HepG2 (cell line): ENCODE measurements at regions not wholly inside any gene's neighbourhood (a gene's known extent, or its start where the extent isn't known, plus 50 kb on each side); places are given as distances from the start of the nearest gene placed in this dataset.

Source experiments
- ATAC-seq: fragments of 200-7000 bp; cut with Tn5 transposase; 3 replicates; pipeline ENCODE4 v1.9.1; 2020; ENCODE audit warnings: mild to moderate bottlenecking, moderate library complexity
- BruUV-seq: library from RNA; stranded (reverse); fragments of 400-500 nt; replicated peaks from 2 replicates; lab custom pipeline; 2021; lab: Mats Ljungman, UMichigan
- CTCF ChIA-PET: fragments of 300-600 bp; formaldehyde crosslinking; extraction: SDS; loops from one replicate; lab custom pipeline; 2021; ENCODE audit warnings: low total read pairs, inconsistent platforms, low intra/inter-chr PET ratio; lab: Yijun Ruan, JAX
- POLR2A ChIA-PET: fragments of 350-600 bp; sonication (Branson Sonifier 250); formaldehyde crosslinking; loops from one replicate; lab custom pipeline; 2020; ENCODE audit warnings: antibody characterized with exemption, inconsistent platforms; lab: Yijun Ruan, JAX
- DNase-seq: peaks from one replicate; pipeline ENCODE4 v3.0.0-alpha.2; 2015; ENCODE audit warnings: low spot score
- FAIRE-seq: peaks from 3 replicates; lab custom pipeline; 2011; peaks lifted over from hg19 to GRCh38; lab: Jason Lieb, UNC
- H2AFZ ChIP-seq: one replicate; pipeline ENCODE4 v1.6.1; 2011; ENCODE audit warnings: low read length, inconsistent platforms
- H3K27ac ChIP-seq: fragments of 300-600 bp; 3 replicates; pipeline ENCODE4 v1.8.0; 2011; ENCODE audit warnings: mixed run types, mild to moderate bottlenecking, mixed read lengths, low read length, inconsistent platforms; ENCODE audit not compliant: insufficient read depth; ENCODE audit errors: extremely low read length
- H3K27me3 ChIP-seq, 2 experiments: fragments of 200-600 bp in 1 of 2; 2 replicates in 1 of 2; 3 replicates in 1 of 2; pipeline versions ENCODE4 v1.6.0 to v1.8.0; 2011; ENCODE audit warnings: low read length in 2 of 2, mild to moderate bottlenecking in 2 of 2, moderate library complexity in 2 of 2, inconsistent platforms in 1 of 2; ENCODE audit not compliant: insufficient read depth in 2 of 2, control insufficient read depth in 1 of 2
- H3K36me3 ChIP-seq, 2 experiments: fragments of 200-600 bp in 1 of 2; replicated peaks in 1 of 2; 2 replicates in 1 of 2; 3 replicates in 1 of 2; pipeline versions ENCODE4 v1.5.1 to v1.8.0; 2011; ENCODE audit warnings: low read length in 2 of 2, inconsistent platforms in 1 of 2; ENCODE audit not compliant: insufficient read depth in 2 of 2, control insufficient read depth in 1 of 2
- H3K4me1 ChIP-seq: 2 replicates; pipeline ENCODE4 v1.5.1; 2012; ENCODE audit warnings: low read length, inconsistent platforms; ENCODE audit not compliant: insufficient read depth
- H3K4me2 ChIP-seq: 2 replicates; pipeline ENCODE4 v1.6.0; 2011; ENCODE audit warnings: low read depth, low read length, inconsistent platforms
- H3K4me3 ChIP-seq, 3 experiments: fragments of 200-600 bp in 1 of 3; sonication (generic), shearing (Covaris generic) in 1 of 3; replicated peaks in 1 of 3; 2 replicates each; pipeline ENCODE4 v1.5.1; 2011 to 2016; ENCODE audit warnings: low read length in 3 of 3, inconsistent platforms in 2 of 3, low read depth in 2 of 3, mild to moderate bottlenecking in 2 of 3, control low read depth in 1 of 3, mixed read lengths in 1 of 3; ENCODE audit not compliant: insufficient read depth in 1 of 3
- H3K79me2 ChIP-seq: one replicate; pipeline ENCODE4 v1.6.1; 2011; ENCODE audit warnings: low read length, inconsistent platforms; ENCODE audit not compliant: insufficient read depth
- H3K9ac ChIP-seq: 2 replicates; pipeline ENCODE4 v1.6.0; 2011; ENCODE audit warnings: mild to moderate bottlenecking, low read depth, low read length, inconsistent platforms; ENCODE audit not compliant: insufficient read depth
- H3K9me3 ChIP-seq: 2 replicates; pipeline ENCODE4 v1.5.1; 2012; ENCODE audit warnings: mild to moderate bottlenecking, low read length
- H4K20me1 ChIP-seq: 2 replicates; pipeline ENCODE4 v1.6.0; 2011; ENCODE audit warnings: inconsistent platforms, mild to moderate bottlenecking, low read length, moderate library complexity; ENCODE audit not compliant: insufficient read depth
- ARHGAP35 ChIP-seq: sonication (generic); formaldehyde crosslinking; IDR thresholded peaks from 2 replicates; pipeline ENCODE4 v1.9.0; 2022; ENCODE audit warnings: mild to moderate bottlenecking, inconsistent platforms, moderate library complexity, missing genetic modification reagents, borderline replicate concordance
- CENPT ChIP-seq: sonication (generic); formaldehyde crosslinking; IDR thresholded peaks from 2 replicates; pipeline ENCODE4 v1.8.0; 2022; ENCODE audit warnings: low read depth, mild to moderate bottlenecking, moderate library complexity, missing genetic modification reagents
- FOXJ3 ChIP-seq: sonication (generic); formaldehyde crosslinking; IDR thresholded peaks from 2 replicates; pipeline ENCODE4 v1.4.0; 2020; ENCODE audit warnings: missing genetic modification reagents, mild to moderate bottlenecking, borderline replicate concordance
- MAZ ChIP-seq, 2 experiments: sonication (generic) in 1 of 2; formaldehyde crosslinking in 1 of 2; IDR thresholded peaks; 2 replicates each; pipeline versions ENCODE4 v1.5.0 to v1.6.1; 2012 to 2020; ENCODE audit warnings: low read depth in 2 of 2, mild to moderate bottlenecking in 2 of 2, borderline replicate concordance in 1 of 2, improper control_type of control experiment in 1 of 2, low read length in 1 of 2, missing genetic modification reagents in 1 of 2, moderate library complexity in 1 of 2
- ZNF138 ChIP-seq: sonication (generic); formaldehyde crosslinking; IDR thresholded peaks from 2 replicates; pipeline ENCODE4 v1.5.0; 2020; ENCODE audit warnings: mild to moderate bottlenecking, low read depth, missing genetic modification reagents
- ZNF350 ChIP-seq: sonication (generic); formaldehyde crosslinking; IDR thresholded peaks from 2 replicates; pipeline ENCODE4 v1.4.0; 2020; ENCODE audit warnings: mild to moderate bottlenecking, low read depth, missing genetic modification reagents, borderline replicate concordance
- ZNF576 ChIP-seq: sonication (generic); formaldehyde crosslinking; IDR thresholded peaks from 2 replicates; pipeline ENCODE4 v1.4.0; 2020; ENCODE audit warnings: mild to moderate bottlenecking, missing genetic modification reagents
- WGBS: methylation state at CpG from one replicate; pipeline ENCODE4 v1.1.6; 2017; ENCODE audit warnings: low lambda C conversion rate; 5-methylcytosine and 5-hydroxymethylcytosine counted together
- in situ Hi-C: cut with HindIII; loops from 2 replicates; pipeline ENCODE4 v1.10.0; 2017; ENCODE audit warnings: low pct_unique_long_range_greater_than_20kb; ENCODE audit not compliant: extremely low pct_ligation_motif_present
- intact Hi-C: fragments of 100-400 bp; cut with micrococcal nuclease; formaldehyde crosslinking; loops from one replicate; pipeline ENCODE4 v1.10.0; 2022; ENCODE audit not compliant: unreplicated experiment

GRCh38 chr1:54456361-54456760 lies 50.2 kb upstream of the SSBP3 start:
- Histone ChIP-seq H3K36me3 (no peaks in the 10 kb centered on the region), H3K9me3 (no peaks in the 10 kb centered on the region), H3K4me3 (no peak overlapping the region), H3K4me2 (no peak overlapping the region), H4K20me1 (no peaks in the 10 kb centered on the region), H3K9ac (no peak overlapping the region), H3K27ac (no peak overlapping the region), H3K27me3 (peaks cover 0 to 6% of the 10 kb centered on the region in 2 experiments; a peak in 3 of 5 replicates), H3K4me1 (peaks cover 15% of the 10 kb centered on the region), H2AFZ (no peak overlapping the region), H3K79me2 (no peaks in the 10 kb centered on the region)
- POLR2A ChIA-PET, result no interaction called here
- 58% methylated on average over 3 of the region's 3 CpGs for WGBS
- in situ Hi-C loops, result no loop called here
- intact Hi-C loops, result no loop called here
- DNase-seq (no peak), ATAC-seq (no peak), FAIRE-seq (no peak)
- BruUV-seq, result no TSS peak
- no peak for TF ChIP-seq ZNF576 (CRISPR knock-in tag)
- no peak for TF ChIP-seq FOXJ3 (CRISPR knock-in tag)
- no peak for TF ChIP-seq MAZ (IDR thresholded peaks at IDR 0.05; ENCODE audit: borderline replicate concordance, low read depth, low read length)
- no peak for TF ChIP-seq MAZ (CRISPR knock-in tag; IDR thresholded peaks at IDR 0.05; ENCODE audit: low read depth)
- TF ChIP-seq ZNF138, result no peak
- TF ChIP-seq ZNF350 (CRISPR knock-in tag), result no peak
- TF ChIP-seq ARHGAP35 (CRISPR knock-in tag), result no peak
- TF ChIP-seq CENPT (CRISPR knock-in tag), result no peak
- CTCF ChIA-PET, result no interaction called here
